Fibroblast of lung (primary cell): ENCODE measurements at regions not wholly inside any gene's neighbourhood (a gene's known extent, or its start where the extent isn't known, plus 50 kb on each side); places are given as distances from the start of the nearest gene placed in this dataset.

Source experiments
- CTCF ChIP-seq, 2 donors: IDR thresholded peaks in 1 of 2; conservative IDR thresholded peaks in 1 of 2; 1 replicate in 1 of 2; 2 replicates in 1 of 2; pipeline ENCODE4 v1.5.1; 2011 to 2012; ENCODE audit warnings: low read length in 2 of 2, control low read depth in 1 of 2, inconsistent platforms in 1 of 2, low read depth in 1 of 2, mild to moderate bottlenecking in 1 of 2
- EZH2 ChIP-seq: IDR thresholded peaks from 2 replicates; pipeline ENCODE4 v1.5.1; 2012; ENCODE audit warnings: low read length, control low read depth, mild to moderate bottlenecking; ENCODE audit errors: missing control alignments

- TF ChIP-seq CTCF (conservative IDR thresholded peaks at IDR 0.05 in 1 of 2, IDR thresholded peaks at IDR 0.05 in 1 of 2; ENCODE audit: low read depth in 1 of 2, low read length in 2 of 2) (no peak), EZH2 (no peak)
Observed at GRCh38 chr5:89270901-89271300, 387.9 kb upstream of the MEF2C start.
